ENCODE measurements at regions not wholly inside any gene's neighbourhood (a gene's known extent, or its start where the extent isn't known, plus 50 kb on each side); places are given as distances from the start of the nearest gene placed in this dataset.

- no peak overlapping the region for H3K27ac ChIP-seq (ENCODE audit: low read depth in 1 of 2, low read length in 2 of 2)
- no peaks in the 10 kb centered on the region for H3K9me3 ChIP-seq (ENCODE audit: control insufficient read depth in 4 of 4, low read length in 3 of 4)
- H3K4me3 ChIP-seq (ENCODE audit: low read depth in 1 of 3, low read length in 3 of 3), result no peak overlapping the region
- no peaks in the 10 kb centered on the region for H3K36me3 ChIP-seq (ENCODE audit: control insufficient read depth in 4 of 4, insufficient read depth in 3 of 4, low read depth in 1 of 4, low read length in 3 of 4)
- no peaks in the 10 kb centered on the region for H3K4me1 ChIP-seq (ENCODE audit: control insufficient read depth in 4 of 4, insufficient read depth in 4 of 4, low read length in 3 of 4)
- no peak overlapping the region for H3K9ac ChIP-seq (ENCODE audit: low read depth in 1 of 2, low read length in 2 of 2)
- no peaks in the 10 kb centered on the region for H3K27me3 ChIP-seq (ENCODE audit: control insufficient read depth in 4 of 4, insufficient read depth in 4 of 4, low read length in 3 of 4)
- no peak for TF ChIP-seq HNF4A (conservative IDR thresholded peaks at IDR 0.05)
- TF ChIP-seq TAF1 (conservative IDR thresholded peaks at IDR 0.05), result no peak
- TF ChIP-seq, protein P1, sequence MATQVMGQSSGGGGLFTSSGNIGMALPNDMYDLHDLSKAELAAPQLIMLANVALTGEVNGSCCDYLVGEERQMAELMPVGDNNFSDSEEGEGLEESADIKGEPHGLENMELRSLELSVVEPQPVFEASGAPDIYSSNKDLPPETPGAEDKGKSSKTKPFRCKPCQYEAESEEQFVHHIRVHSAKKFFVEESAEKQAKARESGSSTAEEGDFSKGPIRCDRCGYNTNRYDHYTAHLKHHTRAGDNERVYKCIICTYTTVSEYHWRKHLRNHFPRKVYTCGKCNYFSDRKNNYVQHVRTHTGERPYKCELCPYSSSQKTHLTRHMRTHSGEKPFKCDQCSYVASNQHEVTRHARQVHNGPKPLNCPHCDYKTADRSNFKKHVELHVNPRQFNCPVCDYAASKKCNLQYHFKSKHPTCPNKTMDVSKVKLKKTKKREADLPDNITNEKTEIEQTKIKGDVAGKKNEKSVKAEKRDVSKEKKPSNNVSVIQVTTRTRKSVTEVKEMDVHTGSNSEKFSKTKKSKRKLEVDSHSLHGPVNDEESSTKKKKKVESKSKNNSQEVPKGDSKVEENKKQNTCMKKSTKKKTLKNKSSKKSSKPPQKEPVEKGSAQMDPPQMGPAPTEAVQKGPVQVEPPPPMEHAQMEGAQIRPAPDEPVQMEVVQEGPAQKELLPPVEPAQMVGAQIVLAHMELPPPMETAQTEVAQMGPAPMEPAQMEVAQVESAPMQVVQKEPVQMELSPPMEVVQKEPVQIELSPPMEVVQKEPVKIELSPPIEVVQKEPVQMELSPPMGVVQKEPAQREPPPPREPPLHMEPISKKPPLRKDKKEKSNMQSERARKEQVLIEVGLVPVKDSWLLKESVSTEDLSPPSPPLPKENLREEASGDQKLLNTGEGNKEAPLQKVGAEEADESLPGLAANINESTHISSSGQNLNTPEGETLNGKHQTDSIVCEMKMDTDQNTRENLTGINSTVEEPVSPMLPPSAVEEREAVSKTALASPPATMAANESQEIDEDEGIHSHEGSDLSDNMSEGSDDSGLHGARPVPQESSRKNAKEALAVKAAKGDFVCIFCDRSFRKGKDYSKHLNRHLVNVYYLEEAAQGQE (IDR thresholded peaks at IDR 0.05), result no peak
- TF ChIP-seq JUND (IDR thresholded peaks at IDR 0.05), result no peak
- no peak for TF ChIP-seq FOXA2 (IDR thresholded peaks at IDR 0.05)
- TF ChIP-seq, protein P2, sequence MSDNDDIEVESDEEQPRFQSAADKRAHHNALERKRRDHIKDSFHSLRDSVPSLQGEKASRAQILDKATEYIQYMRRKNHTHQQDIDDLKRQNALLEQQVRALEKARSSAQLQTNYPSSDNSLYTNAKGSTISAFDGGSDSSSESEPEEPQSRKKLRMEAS (IDR thresholded peaks at IDR 0.05), result no peak
- TF ChIP-seq NR2F2 (IDR thresholded peaks at IDR 0.05), result no peak
- TF ChIP-seq SP1 (IDR thresholded peaks at IDR 0.05), result no peak
- TF ChIP-seq RAD21 (IDR thresholded peaks at IDR 0.05), result no peak
- no peak for TF ChIP-seq CTCF (IDR thresholded peaks at IDR 0.05; ENCODE audit: low read depth, low read length, missing input control)
- no peak for TF ChIP-seq HNF4G (IDR thresholded peaks at IDR 0.05)
- no peak for TF ChIP-seq FOXA1 (IDR thresholded peaks at IDR 0.05)
- TF ChIP-seq ATF3 (IDR thresholded peaks at IDR 0.05), result no peak
- TF ChIP-seq EGR1 (IDR thresholded peaks at IDR 0.05; ENCODE audit: low read depth in 2 of 2), result no peak
- no peak for TF ChIP-seq GABPA (IDR thresholded peaks at IDR 0.05 in 1 of 2, conservative IDR thresholded peaks at IDR 0.05 in 1 of 2)
- WGBS, result 22% methylated on average over 2 of the region's 2 CpGs
- DNase-seq (ENCODE audit: low spot score), result no peak
These were observed 353.2 kb upstream of the KCNH8 start for GRCh38 chr3:18795078-18795477.

- TF ChIP-seq FOXA2 (IDR thresholded peaks at IDR 0.05) (no peak), RAD21 (IDR thresholded peaks at IDR 0.05) (no peak), TAF1 (conservative IDR thresholded peaks at IDR 0.05) (no peak)
- no peaks in the 10 kb centered on the region for H3K27me3 ChIP-seq (ENCODE audit: control insufficient read depth in 4 of 4, insufficient read depth in 4 of 4, low read length in 3 of 4)
- no peaks in the 10 kb centered on the region for H3K4me1 ChIP-seq (ENCODE audit: control insufficient read depth in 4 of 4, insufficient read depth in 4 of 4, low read length in 3 of 4)
- H3K9me3 ChIP-seq (ENCODE audit: control insufficient read depth in 4 of 4, low read length in 3 of 4), result no peaks in the 10 kb centered on the region
- no peak overlapping the region for H3K9ac ChIP-seq (ENCODE audit: low read depth in 1 of 2, low read length in 2 of 2)
- 74% methylated on average over 10 of the region's 10 CpGs for WGBS
- no peak for DNase-seq (ENCODE audit: low spot score)
- no peak overlapping the region for H3K4me3 ChIP-seq (ENCODE audit: low read depth in 1 of 3, low read length in 3 of 3)
- no peak overlapping the region for H3K27ac ChIP-seq (ENCODE audit: low read depth in 1 of 2, low read length in 2 of 2)
- H3K36me3 ChIP-seq (ENCODE audit: control insufficient read depth in 4 of 4, insufficient read depth in 3 of 4, low read depth in 1 of 4, low read length in 3 of 4), result no peaks in the 10 kb centered on the region
These were observed 356.6 kb upstream of the KCNH8 start for GRCh38 chr3:18791752-18792151.

Data from liver (tissue), 8 donors.